ENCODE measurements at regions not wholly inside any gene's neighbourhood (a gene's known extent, or its start where the extent isn't known, plus 50 kb on each side); places are given as distances from the start of the nearest gene placed in this dataset.

- H3K9me3 ChIP-seq: no peaks in the 10 kb centered on the region
- intact Hi-C loops (cut with DNase I; ENCODE audit: low total_unique reads) (loop anchor here (10.0 kb wide), 1 partner anchor 189 kb away; no protein-coding TSS in a partner anchor), in situ Hi-C loops (cut with MboI; ENCODE audit: low pct_ligation_motif_present in 1 of 4, low pct_unique_long_range_greater_than_20kb in 1 of 4, low sequenced_read_pairs in 3 of 4) (no loop called here)
- H3K4me1 ChIP-seq: peaks cover 0 to 6% (median 1%) of the 10 kb centered on the region in 4 donors
- peak overlapping the region; percentile 51 to 59 (median 56) for H3K27ac ChIP-seq
- DNase-seq: no peak
- H3K36me3 ChIP-seq: no peaks in the 10 kb centered on the region
- no peak overlapping the region for H3K4me3 ChIP-seq
- WGBS, 2 donors (ENCODE audit: low coverage in 1 of 2): 58 to 60% methylated on average over 3 to 8 of the region's 8 CpGs
- TF ChIP-seq POLR2AphosphoS5 (IDR thresholded peaks at IDR 0.05) (peak in 2 of 3 donors; percentile 45 to 71), POLR2A (IDR thresholded peaks at IDR 0.05) (no peak), CTCF (IDR thresholded peaks at IDR 0.05) (peak in 1 of 5 experiments; percentile 10), EP300 (IDR thresholded peaks at IDR 0.05; ENCODE audit: low read depth) (no peak)
- H3K27me3 ChIP-seq: no peaks in the 10 kb centered on the region
Measured at GRCh38 chr11:130623670-130624668, 175.5 kb downstream of the ADAMTS15 start.

GRCh38 chr11:130624971-130625544 lies 176.6 kb downstream of the ADAMTS15 start:
- intact Hi-C loops (cut with DNase I; ENCODE audit: low total_unique reads) (loop anchor here (10.0 kb wide), 1 partner anchor 190 kb away; no protein-coding TSS in a partner anchor), in situ Hi-C loops (cut with MboI; ENCODE audit: low pct_ligation_motif_present in 1 of 4, low pct_unique_long_range_greater_than_20kb in 1 of 4, low sequenced_read_pairs in 3 of 4) (no loop called here)
- TF ChIP-seq POLR2A (IDR thresholded peaks at IDR 0.05) (no peak), EP300 (IDR thresholded peaks at IDR 0.05; ENCODE audit: low read depth) (no peak), POLR2AphosphoS5 (IDR thresholded peaks at IDR 0.05) (no peak), CTCF (IDR thresholded peaks at IDR 0.05) (no peak)
- WGBS, 2 donors (ENCODE audit: low coverage in 1 of 2): 87 to 90% methylated on average over 10 to 11 of the region's 11 CpGs
- Histone ChIP-seq H3K27ac (peak overlapping the region; percentile 51 to 59 (median 56)), H3K27me3 (no peaks in the 10 kb centered on the region), H3K36me3 (no peaks in the 10 kb centered on the region), H3K4me3 (no peak overlapping the region), H3K9me3 (no peaks in the 10 kb centered on the region), H3K4me1 (peaks cover 0 to 6% (median 1%) of the 10 kb centered on the region in 4 donors)
- no peak for DNase-seq

- H3K4me1 ChIP-seq: peaks cover 0 to 6% (median 1%) of the 10 kb centered on the region in 4 donors
- no peaks in the 10 kb centered on the region for H3K9me3 ChIP-seq
- no peaks in the 10 kb centered on the region for H3K27me3 ChIP-seq
- H3K27ac ChIP-seq: peak overlapping the region in 1 of 4 donors; percentile 3
- in situ Hi-C loops (cut with MboI; ENCODE audit: low pct_ligation_motif_present in 1 of 4, low pct_unique_long_range_greater_than_20kb in 1 of 4, low sequenced_read_pairs in 3 of 4) (no loop called here), intact Hi-C loops (cut with DNase I; ENCODE audit: low total_unique reads) (loop anchor here (10.0 kb wide), 1 partner anchor 191 kb away; no protein-coding TSS in a partner anchor)
- no peaks in the 10 kb centered on the region for H3K36me3 ChIP-seq
- H3K4me3 ChIP-seq: no peak overlapping the region
- no peak for DNase-seq
- WGBS, 2 donors (ENCODE audit: low coverage in 1 of 2): 72 to 78% methylated on average over 13 to 15 of the region's 15 CpGs
- TF ChIP-seq POLR2AphosphoS5 (IDR thresholded peaks at IDR 0.05) (no peak), EP300 (IDR thresholded peaks at IDR 0.05; ENCODE audit: low read depth) (no peak), POLR2A (IDR thresholded peaks at IDR 0.05) (no peak), CTCF (IDR thresholded peaks at IDR 0.05) (no peak)
Measured at GRCh38 chr11:130625578-130626306, 177.3 kb downstream of the ADAMTS15 start.

Measured in transverse colon (tissue), 4 donors.